H1 (cell line): ENCODE measurements at regions not wholly inside any gene's neighbourhood (a gene's known extent, or its start where the extent isn't known, plus 50 kb on each side); places are given as distances from the start of the nearest gene placed in this dataset.

Source experiments
- CTCF ChIA-PET: fragments of 300-600 bp; sonication (Branson Sonifier 250); formaldehyde crosslinking; loops from one replicate; lab custom pipeline; 2021; ENCODE audit not compliant: partially characterized antibody; lab: Charles Lee
- POLR2A ChIA-PET: fragments of 300-600 bp; sonication (Branson Sonifier 250); formaldehyde crosslinking; loops from one replicate; lab custom pipeline; 2021; ENCODE audit warnings: inconsistent platforms; ENCODE audit not compliant: partially characterized antibody; lab: Charles Lee
- DNase-seq, 2 experiments: peaks; one replicate each; pipeline versions ENCODE4 v3.0.0 to v3.0.0-alpha.2; 2010 to 2022; ENCODE audit warnings: low spot score in 2 of 2, low read depth in 1 of 2, mixed read lengths in 1 of 2
- FAIRE-seq: peaks from 2 replicates; lab custom pipeline; 2011; peaks lifted over from hg19 to GRCh38; lab: Jason Lieb, UNC
- H2AFZ ChIP-seq: 2 replicates; pipeline ENCODE4 v1.8.1; 2012; ENCODE audit warnings: low read length, inconsistent platforms
- H2AK5ac ChIP-seq: 2 replicates; pipeline ENCODE4 v1.6.1; 2013; ENCODE audit warnings: low read depth, low read length
- H2BK120ac ChIP-seq: replicated peaks from 2 replicates; pipeline ENCODE3; 2013; ENCODE audit warnings: low read depth, low read length, inconsistent platforms
- H2BK12ac ChIP-seq: 2 replicates; pipeline ENCODE4 v1.6.1; 2013; ENCODE audit warnings: low read depth, low read length
- H2BK15ac ChIP-seq: 2 replicates; pipeline ENCODE4 v1.6.1; 2013; ENCODE audit warnings: low read length
- H2BK20ac ChIP-seq: 2 replicates; pipeline ENCODE4 v1.6.1; 2013; ENCODE audit warnings: low read length
- H2BK5ac ChIP-seq: 2 replicates; pipeline ENCODE4 v1.6.1; 2013; ENCODE audit warnings: low read depth, low read length
- H3K14ac ChIP-seq: 2 replicates; pipeline ENCODE4 v1.6.1; 2013; ENCODE audit warnings: inconsistent platforms; ENCODE audit not compliant: insufficient read length
- H3K18ac ChIP-seq: 2 replicates; pipeline ENCODE4 v1.6.1; 2013; ENCODE audit warnings: low read length; ENCODE audit errors: extremely low read depth
- H3K23ac ChIP-seq: 2 replicates; pipeline ENCODE4 v1.6.1; 2013; ENCODE audit warnings: inconsistent platforms; ENCODE audit not compliant: insufficient read length
- H3K23me2 ChIP-seq: 2 replicates; pipeline ENCODE4 v1.6.1; 2013; ENCODE audit warnings: low read depth, low read length
- H3K27ac ChIP-seq: 2 replicates; pipeline ENCODE4 v1.6.1; 2011; ENCODE audit warnings: low read depth, low read length, inconsistent platforms
- H3K27me3 ChIP-seq, 4 experiments: replicated peaks in 1 of 4; 1 replicate in 1 of 4; 2 replicates in 3 of 4; pipeline versions ENCODE4 v1.6.1 to v1.8.1; 2011 to 2013; ENCODE audit warnings: low read length in 3 of 4, mild to moderate bottlenecking in 3 of 4, inconsistent platforms in 2 of 4, mixed read lengths in 2 of 4, moderate library complexity in 1 of 4; ENCODE audit not compliant: control insufficient read depth in 3 of 4, insufficient read depth in 3 of 4; ENCODE audit errors: extremely low read depth in 1 of 4
- H3K36me3 ChIP-seq, 4 experiments: 2 replicates each; pipeline versions ENCODE4 v1.6.1 to v1.8.1; 2011 to 2013; ENCODE audit warnings: mild to moderate bottlenecking in 4 of 4, low read length in 3 of 4, moderate library complexity in 2 of 4, control low read depth in 1 of 4, inconsistent platforms in 1 of 4; ENCODE audit not compliant: insufficient read depth in 4 of 4, control insufficient read depth in 2 of 4
- H3K4ac ChIP-seq: replicated peaks from 2 replicates; pipeline ENCODE3; 2013; ENCODE audit warnings: low read length, low read depth, mixed read lengths, inconsistent platforms; ENCODE audit not compliant: insufficient read length
- H3K4me1 ChIP-seq, 4 experiments: replicated peaks in 1 of 4; 1 replicate in 1 of 4; 2 replicates in 3 of 4; pipeline versions ENCODE4 v1.6.1 to v1.8.1; 2011 to 2013; ENCODE audit warnings: low read length in 3 of 4, inconsistent platforms in 2 of 4, mixed read lengths in 1 of 4; ENCODE audit not compliant: insufficient read depth in 4 of 4, control insufficient read depth in 3 of 4
- H3K4me2 ChIP-seq, 2 experiments: 2 replicates each; pipeline versions ENCODE4 v1.6.1 to v1.8.1; 2011 to 2013; ENCODE audit warnings: low read depth in 2 of 2, low read length in 2 of 2, control low read depth in 1 of 2, inconsistent platforms in 1 of 2, mild to moderate bottlenecking in 1 of 2; ENCODE audit not compliant: insufficient read depth in 1 of 2
- H3K4me3 ChIP-seq, 4 experiments: fragments of 200-600, 300-600 bp in 1 of 4; sonication (generic), shearing (Covaris generic), sonication (Bioruptor Twin) in 1 of 4; 2 replicates each; pipeline versions ENCODE4 v1.5.1 to v1.8.1; 2011 to 2016; ENCODE audit warnings: low read length in 4 of 4, low read depth in 3 of 4, control low read depth in 2 of 4, inconsistent platforms in 2 of 4, mild to moderate bottlenecking in 2 of 4, mixed read lengths in 1 of 4, moderate library complexity in 1 of 4; ENCODE audit not compliant: insufficient read depth in 2 of 4; ENCODE audit errors: extremely low read depth in 1 of 4
- H3K56ac ChIP-seq: replicated peaks from 2 replicates; pipeline ENCODE3; 2013; ENCODE audit warnings: low read depth, mild to moderate bottlenecking, mixed read lengths, low read length, inconsistent platforms; ENCODE audit not compliant: insufficient read length
- H3K79me1 ChIP-seq: 2 replicates; pipeline ENCODE4 v1.6.1; 2013; ENCODE audit warnings: low read depth, low read length, control low read depth
- H3K79me2 ChIP-seq, 2 experiments: 2 replicates each; pipeline versions ENCODE4 v1.6.1 to v1.8.1; 2012 to 2013; ENCODE audit warnings: low read length in 2 of 2, mild to moderate bottlenecking in 2 of 2, inconsistent platforms in 1 of 2; ENCODE audit not compliant: insufficient read depth in 2 of 2, control insufficient read depth in 1 of 2
- H3K9ac ChIP-seq, 4 experiments: replicated peaks in 1 of 4; 1 replicate in 1 of 4; 2 replicates in 3 of 4; pipeline versions ENCODE4 v1.6.1 to v1.8.1; 2011 to 2013; ENCODE audit warnings: low read depth in 3 of 4, low read length in 3 of 4, control low read depth in 2 of 4, mild to moderate bottlenecking in 2 of 4, moderate library complexity in 2 of 4, inconsistent platforms in 1 of 4; ENCODE audit errors: extremely low read depth in 1 of 4
- H3K9me3 ChIP-seq, 2 experiments: 2 replicates each; pipeline versions ENCODE4 v1.6.1 to v1.8.1; 2012 to 2013; ENCODE audit warnings: mild to moderate bottlenecking in 2 of 2, moderate library complexity in 2 of 2, control low read depth in 1 of 2, inconsistent platforms in 1 of 2, low read depth in 1 of 2, low read length in 1 of 2, mixed read lengths in 1 of 2; ENCODE audit not compliant: insufficient read depth in 2 of 2
- H4K20me1 ChIP-seq, 2 experiments: replicated peaks in 1 of 2; 2 replicates each; pipeline versions ENCODE3 to v1.8.1; 2011 to 2013; ENCODE audit warnings: inconsistent platforms in 2 of 2, low read length in 2 of 2, mild to moderate bottlenecking in 1 of 2; ENCODE audit not compliant: insufficient read depth in 2 of 2, control insufficient read depth in 1 of 2
- H4K5ac ChIP-seq: 2 replicates; pipeline ENCODE4 v1.6.1; 2013; ENCODE audit warnings: low read length, low read depth, mixed read lengths, inconsistent platforms; ENCODE audit not compliant: insufficient read length
- H4K8ac ChIP-seq: 2 replicates; pipeline ENCODE4 v1.8.0; 2013; ENCODE audit warnings: mild to moderate bottlenecking, moderate library complexity, low read length, inconsistent platforms; ENCODE audit not compliant: insufficient read depth; ENCODE audit errors: extremely low read depth
- H4K91ac ChIP-seq: replicated peaks from 2 replicates; pipeline ENCODE3; 2013; ENCODE audit warnings: low read length, mixed read lengths, inconsistent platforms; ENCODE audit not compliant: insufficient read length
- CEBPB ChIP-seq: IDR thresholded peaks from 2 replicates; pipeline ENCODE4 v1.6.1; 2012; ENCODE audit warnings: low read depth, low read length
- EZH2 ChIP-seq: fragments of 200-600 bp; sonication (generic); IDR thresholded peaks from 2 replicates; pipeline ENCODE4 v1.7.1; 2012; ENCODE audit warnings: low read depth, mild to moderate bottlenecking, moderate library complexity, low read length, inconsistent platforms; ENCODE audit not compliant: severe bottlenecking
- HDAC6 ChIP-seq: IDR thresholded peaks from one replicate; pipeline ENCODE4 v1.7.1; 2012; ENCODE audit warnings: low read depth, mild to moderate bottlenecking, inconsistent platforms, low read length, moderate library complexity
- JUN ChIP-seq: IDR thresholded peaks from 2 replicates; pipeline ENCODE4 v1.6.1; 2011; ENCODE audit warnings: low read depth, mild to moderate bottlenecking, improper control_type of control experiment, low read length
- WGBS, 2 experiments: shearing (Covaris generic) in 1 of 2; methylation state at CpG; one replicate each; pipeline versions ENCODE4 v1.1.6 to v1.1.7; 2013 to 2015; ENCODE audit warnings: low lambda C conversion rate in 2 of 2, mixed read lengths in 2 of 2, inconsistent platforms in 1 of 2, low coverage in 1 of 2, missing lambda C conversion rate in 1 of 2; ENCODE audit not compliant: insufficient replicate concordance in 2 of 2, insufficient coverage in 1 of 2, insufficient read length in 1 of 2; ENCODE audit errors: extremely low coverage in 1 of 2, missing lambda C conversion rate in 1 of 2; 5-methylcytosine and 5-hydroxymethylcytosine counted together

DNA sequence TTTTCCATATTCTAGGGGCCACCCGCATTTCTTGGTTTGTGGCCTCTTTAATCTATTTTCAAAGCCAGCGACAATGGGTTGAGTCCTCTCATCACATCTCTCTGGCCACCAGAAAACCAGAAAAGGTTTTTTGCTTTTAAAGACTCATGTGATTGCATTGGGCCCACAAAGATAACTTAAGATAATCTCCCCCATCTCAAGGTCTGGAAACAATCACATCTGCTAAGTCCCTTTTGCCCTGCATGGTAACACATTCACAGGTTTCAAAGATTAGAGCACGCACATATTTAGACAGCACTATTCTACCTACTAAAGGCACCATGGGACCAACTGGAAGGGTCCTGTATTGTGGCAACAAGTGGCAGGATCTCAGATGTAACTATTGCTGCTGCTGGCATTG, 147.0 kb upstream of the MIR17HG start:
- Histone ChIP-seq H3K23ac (no peak overlapping the region), H2AFZ (no peak overlapping the region), H3K27ac (no peak overlapping the region), H3K18ac (no peak overlapping the region), H3K14ac (no peak overlapping the region), H2BK120ac (no peak overlapping the region), H3K4me2 (no peak overlapping the region), H4K5ac (no peak overlapping the region), H3K79me2 (no peaks in the 10 kb centered on the region), H3K36me3 (no peaks in the 10 kb centered on the region), H3K9ac (no peak overlapping the region), H2AK5ac (no peak overlapping the region), H3K23me2 (no peaks in the 10 kb centered on the region), H4K8ac (no peak overlapping the region), H4K20me1 (no peaks in the 10 kb centered on the region), H3K4me3 (no peak overlapping the region), H3K4me1 (peaks cover 0 to 5% (median 2%) of the 10 kb centered on the region in 4 experiments; a peak in 2 of 7 replicates), H3K27me3 (no peaks in the 10 kb centered on the region), H2BK20ac (peak overlapping the region; percentile 11; the same call in 1 of the 2 replicates), H2BK12ac (no peak overlapping the region), H3K4ac (no peak overlapping the region), H3K56ac (no peak overlapping the region), H4K91ac (no peak overlapping the region), H2BK15ac (no peak overlapping the region), H3K9me3 (no peaks in the 10 kb centered on the region), H3K79me1 (no peaks in the 10 kb centered on the region), H2BK5ac (no peak overlapping the region)
- TF ChIP-seq EZH2 (no peak), HDAC6 (no peak), CEBPB (no peak), JUN (no peak)
- DNase-seq: no peak
- POLR2A ChIA-PET: no interaction called here
- no peak for FAIRE-seq
- CTCF ChIA-PET: no interaction called here
- WGBS, 2 experiments: 89% methylated on average over 3 of the region's 3 CpGs; no CpG with 5 or more reads in 1 of the 2 experiments
